H1 (cell line): ENCODE measurements at regions not wholly inside any gene's neighbourhood (a gene's known extent, or its start where the extent isn't known, plus 50 kb on each side); places are given as distances from the start of the nearest gene placed in this dataset.

ENCODE experiments used
- ATF3 ChIP-seq: IDR thresholded peaks from 2 replicates; pipeline ENCODE4 v1.6.1; 2011; ENCODE audit warnings: low read depth, mild to moderate bottlenecking, low read length; ENCODE audit not compliant: insufficient read depth
- KDM5A ChIP-seq: fragments of 200-600 bp; IDR thresholded peaks from 2 replicates; pipeline ENCODE4 v1.7.1; 2012; ENCODE audit warnings: mild to moderate bottlenecking, low read length, inconsistent platforms, mixed read lengths
- NANOG ChIP-seq: IDR thresholded peaks from 2 replicates; pipeline ENCODE4 v1.6.1; 2011; ENCODE audit warnings: low read length, low read depth, mild to moderate bottlenecking, inconsistent platforms; ENCODE audit not compliant: insufficient read depth, poor library complexity, severe bottlenecking

- no peak for TF ChIP-seq ATF3
- no peak for TF ChIP-seq KDM5A
- no peak for TF ChIP-seq NANOG
These were observed 222.7 kb downstream of the SOX4 start (continued) for GRCh38 chr6:21816231-21816630.
